HS-27A (cell line): ENCODE measurements at regions not wholly inside any gene's neighbourhood (a gene's known extent, or its start where the extent isn't known, plus 50 kb on each side); places are given as distances from the start of the nearest gene placed in this dataset.
"Not testable (repeated sequence)": the region's sequence is repeated elsewhere in the genome, so short reads cannot be mapped to it uniquely, and the experiment has no call there.

Experiments used
- DNase-seq: peaks from one replicate; pipeline ENCODE4 v3.0.0-alpha.2; 2012; ENCODE audit warnings: low read depth, missing footprints

DNA sequence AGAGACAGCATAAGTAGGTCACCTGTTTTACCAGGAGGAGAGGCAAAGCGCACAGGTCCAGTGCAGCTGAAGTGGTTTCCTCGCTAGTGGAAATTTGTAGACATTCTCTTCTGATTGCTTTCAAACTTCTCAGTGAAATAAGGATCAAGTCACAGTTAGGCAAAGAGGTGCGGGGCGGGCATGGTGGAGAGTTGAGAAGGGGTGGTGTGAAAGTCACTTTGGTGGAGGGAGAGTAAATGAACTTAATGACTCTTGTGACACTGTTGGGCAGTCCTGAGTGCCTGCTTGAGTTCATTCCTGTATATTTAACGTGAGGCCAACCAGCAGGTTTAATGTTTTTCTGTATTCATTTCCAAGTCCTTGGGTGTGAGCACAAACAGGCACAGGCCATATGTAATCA lies 235.6 kb downstream of the TRIML1 start:
- DNase-seq: no peak

DNA sequence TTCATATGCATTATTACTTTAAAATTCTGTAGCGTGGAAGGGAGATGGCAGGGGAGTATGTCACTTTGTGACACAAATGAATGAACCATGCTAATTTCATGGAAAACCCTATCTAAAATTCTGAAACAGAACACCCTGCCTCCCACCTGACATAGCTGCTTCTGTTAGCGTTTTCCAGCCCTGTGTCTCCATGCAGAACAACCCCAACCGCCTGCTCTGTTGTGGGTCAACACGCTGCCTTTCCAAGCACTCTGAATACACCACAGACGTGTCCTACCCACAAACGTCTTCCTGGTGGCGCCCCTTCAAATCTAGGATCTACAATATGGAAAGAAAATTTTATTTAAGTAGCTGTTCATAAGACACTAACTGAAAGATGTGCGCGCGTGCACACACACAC lies 238.6 kb downstream of the TRIML1 start:
- no peak for DNase-seq

DNA sequence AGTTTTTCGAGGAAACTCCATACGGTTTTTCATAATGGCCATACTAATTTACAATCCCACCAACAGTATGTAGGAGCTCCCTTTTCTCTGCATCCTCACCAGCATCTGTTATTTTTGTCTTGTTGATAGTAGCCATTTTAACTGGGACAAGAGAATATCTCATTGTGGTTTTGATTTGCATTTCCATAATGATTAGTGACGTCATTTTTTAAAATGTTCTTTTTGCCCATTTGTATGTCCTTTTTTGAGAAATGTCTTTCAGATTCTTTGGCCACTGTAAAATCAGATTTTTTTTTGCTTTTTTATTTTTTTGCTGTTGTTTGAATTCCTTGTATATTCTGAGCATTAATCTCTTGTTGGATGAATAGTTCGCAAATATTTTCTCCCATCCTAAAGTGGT lies 243.9 kb downstream of the TRIML1 start:
- no peak for DNase-seq

DNA sequence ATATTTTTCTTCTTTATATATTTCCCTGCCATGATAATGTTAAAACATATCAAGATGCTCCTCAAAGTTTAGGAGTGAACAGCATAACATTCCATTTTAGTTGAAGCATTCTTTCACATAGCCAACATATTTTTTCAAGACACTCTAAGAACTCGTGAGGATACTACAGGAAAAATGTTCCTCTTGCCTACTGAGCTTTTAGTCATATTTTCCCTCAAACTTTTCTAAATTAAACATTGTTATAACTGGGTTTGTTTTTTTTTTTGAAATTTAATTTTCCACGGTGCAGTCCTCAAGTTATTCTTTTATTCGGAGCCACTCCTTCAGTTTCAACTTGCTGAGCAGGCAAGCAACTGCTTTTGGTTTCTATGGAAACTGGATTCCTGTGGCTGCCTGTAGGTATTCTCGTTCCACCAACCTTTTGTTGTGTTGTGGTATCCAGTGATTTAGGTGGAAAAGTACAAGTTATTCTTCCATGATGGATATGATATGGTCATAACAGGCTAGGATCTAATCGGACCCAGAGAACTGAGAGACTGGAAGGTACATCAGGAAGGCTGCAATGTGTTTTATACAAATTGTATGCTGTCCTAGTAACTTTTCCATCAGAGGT lies 248.0 kb downstream of the TRIML1 start:
- DNase-seq: no peak

DNA sequence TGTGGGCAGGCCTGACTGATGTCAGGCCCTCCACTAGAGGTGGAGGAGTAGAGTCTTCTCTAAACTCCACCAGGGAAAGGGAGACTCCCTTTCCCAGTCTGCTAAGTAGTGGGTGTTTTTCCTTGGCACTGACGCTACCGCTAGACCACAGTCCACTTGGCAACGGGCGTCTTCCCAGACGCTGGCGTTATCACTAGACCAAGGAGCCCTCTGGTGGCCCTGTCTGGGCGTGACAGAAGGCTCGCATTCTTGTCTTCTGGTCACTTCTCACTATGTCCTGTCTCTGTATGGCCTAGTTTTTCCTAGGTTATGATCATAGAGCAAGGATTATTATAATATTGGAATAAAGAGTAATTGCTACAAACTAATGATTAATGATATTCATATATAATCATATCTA lies 252.1 kb downstream of the TRIML1 start:
- DNase-seq: not testable (repeated sequence)

DNA sequence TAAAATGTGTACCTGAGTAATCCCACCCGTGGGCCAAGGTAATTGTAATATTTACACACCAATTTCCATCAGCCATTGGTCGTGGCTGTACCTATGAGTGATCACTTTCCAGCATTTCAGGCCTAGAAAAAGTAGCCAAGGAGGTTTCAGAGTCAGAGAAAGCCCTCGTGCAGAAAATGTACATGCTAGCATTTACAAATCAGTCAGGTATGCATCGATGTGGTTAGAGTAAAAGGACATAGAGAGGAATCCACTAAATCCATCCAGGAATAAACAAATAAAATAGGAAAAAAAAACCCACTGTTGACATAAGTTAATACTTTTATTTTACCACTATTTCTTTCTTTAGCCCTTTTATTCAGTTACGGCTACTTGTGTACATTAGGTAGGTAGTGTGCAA lies 256.8 kb downstream of the TRIML1 start:
- DNase-seq: no peak

DNA sequence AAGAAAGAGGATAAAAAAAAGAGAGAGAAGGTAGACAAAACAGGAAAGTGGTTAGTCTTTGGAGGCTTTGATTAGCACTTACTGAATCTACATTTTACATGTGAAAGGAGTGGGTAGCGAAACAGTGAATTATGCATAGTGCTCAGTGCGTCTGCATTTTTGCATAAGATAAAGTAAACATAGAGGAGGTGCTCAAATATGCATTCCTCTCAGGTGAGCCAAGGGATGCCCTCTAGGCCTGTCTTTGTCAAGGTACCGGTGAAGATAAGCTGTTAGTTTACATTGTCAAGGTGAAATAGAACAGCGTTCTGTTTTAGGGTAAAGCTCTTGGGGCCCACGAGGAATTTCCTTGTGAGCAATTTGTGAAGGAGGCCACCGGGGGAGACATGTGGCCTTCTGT lies 260.6 kb downstream of the TRIML1 start:
- no peak for DNase-seq

DNA sequence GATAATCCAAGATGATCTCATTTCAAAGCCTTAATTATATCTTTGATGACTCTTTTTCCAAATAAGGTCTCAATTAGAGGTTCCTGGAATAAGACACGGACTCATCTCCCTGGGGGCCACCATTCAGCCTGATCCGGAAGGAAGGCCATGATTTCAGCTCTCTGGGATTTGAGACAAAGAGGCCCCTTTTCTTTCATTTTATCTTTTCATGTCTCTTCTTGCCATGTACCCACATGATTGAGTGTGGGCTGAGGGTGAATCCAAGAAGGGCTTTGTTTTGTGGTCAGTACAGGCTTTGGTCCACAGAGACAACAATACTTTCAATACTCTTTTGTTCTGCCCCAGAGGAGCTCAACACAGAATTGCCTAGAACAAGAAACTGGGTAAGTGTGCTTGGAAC lies 261.2 kb downstream of the TRIML1 start:
- DNase-seq: no peak

DNA sequence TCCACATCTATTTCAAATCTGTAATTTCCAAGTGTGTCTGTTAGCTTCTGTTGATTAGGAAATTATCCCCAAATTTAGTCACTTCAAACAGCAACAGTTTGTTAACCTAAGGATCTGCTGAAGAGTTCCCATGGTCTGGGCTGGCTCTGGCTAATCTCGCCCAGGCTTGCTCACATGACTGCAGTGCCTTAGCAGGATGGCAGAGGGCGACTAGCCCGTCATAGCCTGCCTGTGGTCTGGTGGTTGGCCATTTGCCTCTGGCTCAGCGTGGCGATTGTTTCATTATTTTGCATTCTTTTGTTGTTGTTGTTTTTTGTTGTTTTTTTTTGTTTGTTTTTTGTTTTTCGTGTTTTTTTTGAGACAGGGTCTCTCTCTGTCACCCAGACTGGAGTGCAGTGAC lies 264.0 kb downstream of the TRIML1 start:
- DNase-seq: no peak

DNA sequence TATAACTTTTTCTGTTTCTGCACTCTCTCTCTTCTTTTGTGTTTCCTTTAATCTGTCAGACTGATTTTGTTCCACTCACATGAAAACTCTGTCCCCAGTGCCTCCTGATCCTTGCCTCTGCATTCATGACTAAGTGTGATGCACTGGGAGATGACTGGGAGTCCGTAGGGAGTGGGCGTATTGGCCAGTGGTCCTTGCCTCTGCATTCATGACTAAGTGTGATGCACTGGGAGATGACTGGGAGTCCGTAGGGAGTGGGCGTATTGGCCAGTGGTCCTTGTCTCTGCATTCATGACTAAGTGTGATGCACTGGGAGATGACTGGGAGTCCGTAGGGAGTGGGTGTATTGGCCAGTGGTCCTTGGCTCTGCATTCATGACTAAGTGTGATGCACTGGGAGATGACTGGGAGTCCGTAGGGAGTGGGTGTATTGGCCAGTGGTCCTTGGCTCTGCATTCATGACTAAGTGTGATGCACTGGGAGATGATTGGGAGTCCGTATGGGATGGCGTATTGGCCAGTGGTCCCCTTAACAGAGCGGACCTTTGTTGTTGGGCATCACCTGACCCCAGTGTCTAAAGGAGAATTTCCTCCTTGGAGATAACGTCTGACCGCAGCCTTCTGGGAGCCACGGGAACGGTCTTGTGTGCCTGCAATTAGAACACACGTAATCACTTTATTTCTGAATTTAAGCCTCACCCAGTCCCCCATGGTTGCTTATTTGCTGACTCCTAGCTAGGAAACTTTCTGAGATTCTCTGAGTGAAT lies 266.0 kb downstream of the TRIML1 start:
- not testable (repeated sequence) for DNase-seq

DNA sequence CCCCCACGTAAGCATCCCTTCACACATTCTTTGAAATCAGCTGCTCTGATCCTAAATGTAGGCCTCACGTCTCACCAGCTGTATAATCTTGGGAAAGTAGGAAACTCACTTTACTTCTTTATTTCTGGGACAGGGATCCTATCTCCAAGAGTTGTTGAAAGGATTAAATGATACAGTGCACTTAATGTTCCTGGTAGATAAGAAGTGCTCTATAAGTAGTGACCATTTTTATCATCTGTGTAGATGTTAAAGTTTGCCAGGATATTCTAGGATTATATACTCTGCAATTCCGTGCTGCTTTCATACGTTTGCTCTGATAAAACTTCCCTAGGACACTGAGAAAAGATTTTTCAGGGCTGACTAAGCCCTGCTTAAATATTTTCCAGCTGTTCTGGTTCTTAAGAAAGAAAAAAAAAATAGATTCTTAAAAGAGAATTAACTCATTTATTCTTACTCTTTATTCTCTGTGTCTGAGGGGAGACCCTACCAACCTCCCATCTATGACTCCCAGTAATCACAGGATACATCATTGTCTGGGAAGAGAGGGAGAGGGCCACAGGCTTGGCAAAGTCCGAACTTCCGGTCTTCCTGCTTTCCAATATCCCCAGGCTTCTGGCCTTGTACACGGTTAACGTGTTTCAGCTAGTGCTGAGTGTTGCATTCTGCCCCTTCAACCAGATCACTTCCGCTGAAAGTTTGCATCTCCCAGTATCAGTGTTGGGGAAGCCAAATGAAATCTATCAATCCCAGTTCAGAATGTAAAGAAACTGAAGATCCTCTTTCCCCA lies 269.2 kb downstream of the TRIML1 start:
- DNase-seq: no peak

DNA sequence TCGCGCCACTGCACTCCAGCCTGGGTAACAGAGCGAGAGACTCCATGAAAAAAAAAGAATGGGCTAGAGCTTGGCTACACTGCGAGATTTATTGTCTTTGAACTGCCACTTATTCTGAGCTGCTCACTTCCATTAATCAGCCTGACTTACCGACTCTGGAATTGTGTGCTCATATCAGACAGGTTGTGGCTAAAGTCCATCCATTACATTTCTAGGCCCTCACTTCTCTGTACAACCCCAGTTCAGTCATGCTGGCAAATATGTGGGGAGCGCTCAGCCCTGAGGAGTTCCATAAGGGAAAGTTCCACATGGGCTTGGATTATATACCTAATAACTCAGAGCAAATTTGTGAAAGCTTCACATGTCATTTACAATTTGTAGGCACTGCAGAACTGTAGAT lies 270.6 kb downstream of the TRIML1 start:
- no peak for DNase-seq

DNA sequence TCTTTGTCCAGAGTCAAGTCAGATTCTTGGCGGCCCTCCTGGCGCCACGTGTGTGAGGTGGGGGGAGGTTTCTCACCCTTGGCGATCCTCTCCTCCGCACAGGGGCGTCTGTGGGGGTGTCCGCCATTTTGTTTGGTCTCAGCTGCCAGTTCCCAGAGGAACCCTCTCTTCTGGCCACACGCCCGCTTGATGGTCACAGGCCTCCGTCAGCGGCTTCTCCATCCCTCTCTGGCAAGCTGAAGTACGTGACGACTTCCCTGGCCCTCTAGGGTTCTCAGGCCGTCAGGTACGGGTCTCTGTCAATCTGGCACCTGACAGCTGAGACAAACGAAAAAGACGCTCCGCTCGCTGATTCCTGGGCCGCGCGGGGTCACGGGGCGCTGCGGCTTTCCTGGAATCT lies 272.6 kb downstream of the TRIML1 start:
- no peak for DNase-seq

DNA sequence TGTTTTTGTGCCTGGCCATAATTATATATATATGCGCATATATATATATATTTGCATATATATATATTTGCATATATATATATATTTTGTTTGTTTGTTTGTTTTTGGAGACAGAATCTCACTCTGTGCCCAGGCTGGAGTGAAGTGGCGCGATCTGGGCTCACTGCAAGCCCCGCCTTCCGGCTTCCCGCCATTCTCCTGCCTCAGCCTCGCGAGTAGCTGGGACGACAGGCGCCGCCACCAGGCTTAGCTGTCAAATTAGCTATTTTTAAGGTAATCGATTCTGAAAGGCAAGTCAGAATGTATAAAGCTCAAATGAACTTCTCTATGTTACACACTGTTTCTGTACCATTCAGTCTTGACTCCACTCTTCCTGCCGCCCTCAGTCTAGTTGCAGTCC lies 273.3 kb downstream of the TRIML1 start:
- DNase-seq: no peak

DNA sequence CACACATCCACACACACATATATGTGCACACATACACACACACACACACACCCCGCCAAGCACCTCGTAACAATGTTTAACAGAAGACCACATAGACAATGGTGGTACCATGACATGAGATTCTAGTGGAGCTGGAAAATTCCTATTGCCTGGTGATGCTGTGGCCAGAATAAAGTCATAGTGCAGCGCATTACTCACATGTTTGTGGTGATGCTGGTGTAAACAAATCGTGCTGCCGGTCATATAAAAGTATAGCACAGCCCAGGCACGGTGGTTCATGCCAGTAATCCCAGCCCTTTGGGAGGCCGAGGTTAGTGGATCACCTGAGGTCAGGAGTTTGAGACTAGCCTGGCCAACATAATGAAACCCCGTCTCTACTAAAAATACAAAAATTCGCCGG lies 275.2 kb downstream of the TRIML1 start:
- no peak for DNase-seq

DNA sequence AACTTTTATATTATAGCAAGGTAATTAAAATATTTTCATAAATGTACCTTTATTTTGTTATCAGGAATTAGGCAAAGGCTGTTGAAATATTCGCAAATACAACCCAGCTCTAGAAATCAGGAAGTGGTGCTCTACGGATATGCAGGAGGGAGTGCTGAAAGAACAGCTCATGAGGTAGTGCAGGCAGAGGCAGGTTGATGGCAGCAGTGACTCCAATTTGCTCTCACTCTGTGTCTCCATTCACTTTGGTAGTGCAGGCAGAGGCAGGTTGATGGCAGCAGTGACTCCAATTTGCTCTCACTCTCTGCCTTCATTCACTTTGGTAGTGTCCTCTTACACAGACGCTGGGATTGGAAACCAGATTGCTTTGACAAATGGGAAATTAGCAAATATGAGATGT lies 277.9 kb downstream of the TRIML1 start:
- no peak for DNase-seq

DNA sequence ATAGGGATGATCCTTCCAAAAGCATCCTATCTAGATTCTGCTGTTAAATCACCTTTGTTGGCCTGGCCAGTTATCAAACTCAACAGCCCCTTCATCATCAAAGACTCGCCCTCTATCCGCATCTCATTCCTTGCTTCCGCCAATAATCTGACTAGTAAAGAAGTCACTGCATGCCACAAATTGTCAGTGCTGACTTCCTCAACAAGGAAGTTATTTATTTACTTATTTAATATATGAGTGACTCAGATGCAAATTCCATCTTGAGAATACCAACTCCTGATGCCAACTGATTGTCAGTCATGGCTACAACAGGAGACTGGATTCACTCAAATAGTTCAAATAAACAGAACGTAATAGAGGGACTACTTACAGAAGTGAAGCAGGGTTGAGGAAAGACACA lies 283.8 kb downstream of the TRIML1 start:
- no peak for DNase-seq

DNA sequence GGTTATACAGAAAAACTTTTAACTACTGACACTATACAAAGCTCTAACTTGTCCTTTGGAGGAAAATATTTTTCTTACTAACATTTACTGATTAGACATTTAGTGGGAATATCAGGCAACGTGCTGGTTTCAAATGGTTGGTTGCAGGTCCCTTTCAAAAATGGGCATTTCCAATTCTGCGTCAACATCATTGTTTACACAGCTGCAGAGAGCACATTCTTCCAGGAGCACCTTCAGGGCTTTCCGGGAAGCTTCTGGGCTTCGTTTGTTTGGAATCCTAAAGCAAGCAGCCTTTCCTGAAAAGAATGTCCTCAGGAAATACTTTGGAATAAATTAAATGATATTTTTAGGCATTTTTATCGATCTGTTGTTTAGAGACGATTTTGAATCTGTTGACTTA lies 289.7 kb downstream of the TRIML1 start:
- no peak for DNase-seq

DNA sequence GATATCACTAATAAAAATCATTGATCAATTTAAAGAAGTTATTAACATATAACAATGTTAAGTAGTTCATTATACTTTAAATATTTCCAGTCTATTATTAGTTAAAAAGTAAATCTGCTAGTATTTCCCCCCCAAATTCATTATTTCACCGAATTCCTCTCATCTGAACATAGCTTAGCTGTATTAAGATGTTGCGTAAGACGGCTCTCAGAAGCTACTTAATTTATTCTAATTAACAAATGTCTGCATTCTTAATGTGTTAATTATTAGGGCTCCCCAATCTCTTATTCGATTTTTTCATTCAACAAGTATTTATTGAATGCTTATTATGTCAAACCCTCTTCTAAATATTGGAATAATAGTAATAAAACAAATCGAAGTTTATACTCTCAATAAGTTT lies 290.7 kb downstream of the TRIML1 start:
- DNase-seq: no peak

DNA sequence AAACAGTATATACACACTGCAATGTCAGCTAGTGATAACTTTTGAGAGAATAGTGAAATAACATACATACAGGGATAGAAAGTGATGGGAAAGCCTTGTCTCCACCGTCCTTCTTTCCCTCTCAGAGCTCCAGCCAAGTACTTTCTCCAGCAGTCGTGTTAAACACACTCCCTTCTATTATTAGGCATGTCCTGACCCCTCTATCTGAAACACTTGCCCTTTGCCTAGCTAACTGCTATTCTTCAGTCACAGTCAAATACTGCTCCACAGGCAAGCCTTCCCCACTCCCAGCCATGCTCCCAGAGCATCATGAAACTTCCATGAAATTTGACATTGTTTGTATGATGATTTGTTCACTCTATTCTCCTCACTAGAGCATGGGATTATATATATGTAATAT lies 291.1 kb downstream of the TRIML1 start:
- DNase-seq: no peak

DNA sequence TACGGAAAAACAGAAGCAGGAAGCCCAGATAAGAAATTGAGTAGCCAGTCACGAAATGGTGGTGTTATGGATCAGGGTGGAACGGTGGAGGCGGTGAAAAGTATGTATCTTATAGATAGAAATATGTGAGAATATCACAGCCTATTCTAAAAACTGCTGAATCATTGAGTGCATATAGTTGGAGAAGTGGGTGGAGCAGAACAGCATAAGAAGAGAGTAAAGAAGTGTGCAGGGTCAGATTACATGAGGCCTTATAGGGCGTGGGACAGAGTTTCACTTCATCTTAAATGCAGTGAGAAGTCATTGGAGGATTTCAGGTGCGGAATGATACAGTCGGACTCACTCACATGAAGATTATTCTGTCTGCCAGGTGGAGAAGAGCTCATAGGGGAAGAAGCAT lies 293.1 kb downstream of the TRIML1 start:
- no peak for DNase-seq

DNA sequence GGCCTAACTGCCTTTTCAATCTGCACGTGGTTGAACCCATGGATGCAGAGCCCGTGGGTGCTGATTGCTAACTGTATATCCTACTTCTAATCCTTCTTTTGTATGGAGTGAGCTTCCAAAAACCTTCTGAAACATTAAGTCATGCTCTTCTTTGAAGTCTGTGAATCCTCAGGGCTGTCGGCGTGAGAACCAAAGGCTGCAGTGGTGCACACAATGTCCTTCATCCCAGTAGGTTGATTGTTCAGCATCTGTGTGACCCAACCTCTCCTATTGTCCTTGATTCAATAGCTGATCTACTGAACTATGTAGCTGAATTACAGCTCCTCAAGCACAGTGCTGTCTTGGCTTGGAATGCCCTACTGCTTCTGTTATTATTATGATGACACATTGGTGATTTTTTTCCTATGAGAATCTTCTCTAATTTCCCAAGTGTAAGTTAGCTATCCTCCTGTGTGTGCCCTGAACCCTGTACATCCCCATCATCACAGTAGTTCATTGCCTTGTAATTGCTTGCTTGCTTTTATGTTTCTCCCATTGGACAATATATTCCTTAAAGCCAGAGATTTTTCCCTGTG lies 294.6 kb downstream of the TRIML1 start:
- DNase-seq: no peak

DNA sequence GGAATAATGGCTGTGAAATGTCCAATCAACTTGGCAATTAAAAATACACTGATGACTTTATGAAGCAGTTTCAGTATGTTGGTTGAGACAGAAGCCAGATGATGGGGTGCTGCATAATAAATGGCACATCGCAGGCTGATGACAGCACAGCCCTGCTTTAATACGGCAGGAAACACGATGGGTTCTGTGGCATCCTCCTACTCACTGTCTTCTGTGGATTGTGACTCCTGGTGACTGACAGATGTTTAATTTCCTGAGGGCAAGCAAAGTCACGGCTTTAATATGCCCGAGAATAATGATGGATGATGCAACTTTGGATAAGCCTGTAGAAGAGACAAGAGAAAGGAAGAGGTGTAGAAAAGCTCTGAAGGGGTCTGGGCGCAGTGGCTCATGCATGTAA lies 295.4 kb downstream of the TRIML1 start:
- DNase-seq: no peak
